IMR-90 (cell line): ENCODE measurements at regions not wholly inside any gene's neighbourhood (a gene's known extent, or its start where the extent isn't known, plus 50 kb on each side); places are given as distances from the start of the nearest gene placed in this dataset.

Experiments
- ATAC-seq: fragments of 200-7000 bp; cut with Tn5 transposase; 2 replicates; pipeline ENCODE4 v1.9.1; 2020; ENCODE audit warnings: low read depth, mild to moderate bottlenecking, moderate library complexity
- BruUV-seq: library from RNA; stranded (reverse); fragments of 400-500 nt; replicated peaks from 2 replicates; lab custom pipeline; 2021; lab: Mats Ljungman, UMichigan
- CTCF ChIA-PET: fragments of 300-600 bp; formaldehyde crosslinking; extraction: SDS; loops from one replicate; lab custom pipeline; 2021; ENCODE audit warnings: antibody characterized with exemption; lab: Yijun Ruan, JAX
- POLR2A ChIA-PET: fragments of 300-600 bp; sonication (Branson Sonifier 250); formaldehyde crosslinking; loops from one replicate; lab custom pipeline; 2022; ENCODE audit warnings: antibody characterized with exemption; ENCODE audit not compliant: unreplicated experiment; lab: Charles Lee
- DNase-seq: peaks from one replicate; pipeline ENCODE4 v3.0.0; 2013
- H2AFZ ChIP-seq: replicated peaks from 2 replicates; pipeline ENCODE3; 2013; ENCODE audit warnings: low read length, mild to moderate bottlenecking; ENCODE audit not compliant: poor library complexity
- H2AK5ac ChIP-seq: 2 replicates; pipeline ENCODE4 v1.6.1; 2013; ENCODE audit warnings: low read depth, low read length, inconsistent platforms
- H2AK9ac ChIP-seq: replicated peaks from 2 replicates; pipeline ENCODE3; 2013; ENCODE audit warnings: mild to moderate bottlenecking, low read depth, low read length, moderate library complexity; ENCODE audit not compliant: poor library complexity
- H2BK120ac ChIP-seq: 2 replicates; pipeline ENCODE4 v1.6.1; 2013; ENCODE audit warnings: low read depth, low read length, inconsistent platforms
- H2BK15ac ChIP-seq: 3 replicates; pipeline ENCODE4 v1.6.1; 2013; ENCODE audit warnings: low read depth, low read length, inconsistent platforms
- H2BK20ac ChIP-seq: 2 replicates; pipeline ENCODE4 v1.6.1; 2013; ENCODE audit warnings: low read depth, mild to moderate bottlenecking, inconsistent platforms, low read length, moderate library complexity
- H2BK5ac ChIP-seq: 2 replicates; pipeline ENCODE4 v1.6.1; 2013; ENCODE audit warnings: mild to moderate bottlenecking, low read depth, low read length, inconsistent platforms; ENCODE audit not compliant: poor library complexity, severe bottlenecking
- H3K14ac ChIP-seq: replicated peaks from 2 replicates; pipeline ENCODE4 v1.6.1; 2013; ENCODE audit warnings: low read depth, low read length, inconsistent platforms
- H3K18ac ChIP-seq: 2 replicates; pipeline ENCODE4 v1.6.1; 2013; ENCODE audit warnings: low read depth, low read length, control low read depth
- H3K23ac ChIP-seq: 2 replicates; pipeline ENCODE4 v1.6.1; 2013; ENCODE audit warnings: low read depth, low read length, inconsistent platforms
- H3K27ac ChIP-seq: 2 replicates; pipeline ENCODE4 v1.5.1; 2013; ENCODE audit warnings: mild to moderate bottlenecking, control low read depth, low read length; ENCODE audit not compliant: insufficient read depth
- H3K27me3 ChIP-seq: 2 replicates; pipeline ENCODE4 v1.6.1; 2013; ENCODE audit warnings: low read length; ENCODE audit not compliant: control insufficient read depth, insufficient read depth
- H3K36me3 ChIP-seq: 2 replicates; pipeline ENCODE4 v1.6.1; 2013; ENCODE audit warnings: low read length, mixed read lengths; ENCODE audit not compliant: control insufficient read depth, insufficient read depth
- H3K4ac ChIP-seq: 2 replicates; pipeline ENCODE4 v1.6.1; 2013; ENCODE audit warnings: low read depth, low read length, inconsistent platforms
- H3K4me1 ChIP-seq: 2 replicates; pipeline ENCODE4 v1.6.1; 2013; ENCODE audit warnings: low read length, mixed read lengths; ENCODE audit not compliant: control insufficient read depth, insufficient read depth
- H3K4me2 ChIP-seq: 2 replicates; pipeline ENCODE4 v1.6.1; 2013; ENCODE audit warnings: low read depth, mild to moderate bottlenecking, control low read depth, low read length, moderate library complexity
- H3K4me3 ChIP-seq: 2 replicates; pipeline ENCODE4 v1.5.1; 2013; ENCODE audit warnings: low read depth, mild to moderate bottlenecking, control low read depth, low read length, moderate library complexity; ENCODE audit not compliant: insufficient read depth
- H3K56ac ChIP-seq: 2 replicates; pipeline ENCODE4 v1.6.1; 2013; ENCODE audit warnings: low read length, inconsistent platforms; ENCODE audit not compliant: insufficient read depth; ENCODE audit errors: extremely low read depth
- H3K79me1 ChIP-seq, 2 experiments: 2 replicates each; pipeline ENCODE4 v1.6.1; 2013; ENCODE audit warnings: low read length in 2 of 2, inconsistent platforms in 1 of 2, low read depth in 1 of 2
- H3K9ac ChIP-seq: 2 replicates; pipeline ENCODE4 v1.6.1; 2013; ENCODE audit warnings: low read depth, low read length, control low read depth
- H3K9me1 ChIP-seq: 2 replicates; pipeline ENCODE4 v1.6.1; 2013; ENCODE audit warnings: low read length, inconsistent platforms; ENCODE audit not compliant: insufficient read depth
- H3K9me3 ChIP-seq: 2 replicates; pipeline ENCODE4 v1.6.1; 2013; ENCODE audit warnings: low read length; ENCODE audit not compliant: control insufficient read depth, insufficient read depth
- H4K20me1 ChIP-seq: 2 replicates; pipeline ENCODE4 v1.6.1; 2013; ENCODE audit warnings: low read length, inconsistent platforms; ENCODE audit not compliant: insufficient read depth
- H4K5ac ChIP-seq: 2 replicates; pipeline ENCODE4 v1.6.1; 2013; ENCODE audit warnings: mild to moderate bottlenecking, low read depth, low read length, control low read depth
- H4K8ac ChIP-seq, 2 experiments: 2 replicates each; pipeline ENCODE4 v1.6.1; 2013; ENCODE audit warnings: low read depth in 2 of 2, low read length in 2 of 2, control low read depth in 1 of 2, inconsistent platforms in 1 of 2
- H4K91ac ChIP-seq: 2 replicates; pipeline ENCODE4 v1.6.1; 2013; ENCODE audit warnings: low read depth, low read length, inconsistent platforms; ENCODE audit not compliant: insufficient read depth
- BHLHE40 ChIP-seq: fragments of 150-350 bp; IDR thresholded peaks from 2 replicates; pipeline ENCODE4 v1.6.1; 2016; ENCODE audit warnings: mild to moderate bottlenecking, low read depth, low read length
- CEBPB ChIP-seq: IDR thresholded peaks from 2 replicates; pipeline ENCODE4 v1.6.1; 2012; ENCODE audit warnings: low read depth, low read length, improper control_type of control experiment
- FOS ChIP-seq: fragments of 150-350 bp; IDR thresholded peaks from 2 replicates; pipeline ENCODE4 v1.6.1; 2016; ENCODE audit warnings: low read depth, low read length
- MAFK ChIP-seq: IDR thresholded peaks from 2 replicates; pipeline ENCODE4 v1.6.1; 2012; ENCODE audit warnings: low read depth, low read length, improper control_type of control experiment
- MXI1 ChIP-seq: IDR thresholded peaks from 2 replicates; pipeline ENCODE4 v1.6.1; 2012; ENCODE audit warnings: low read depth, mild to moderate bottlenecking, low read length, moderate library complexity, borderline replicate concordance
- POLR2A ChIP-seq: IDR thresholded peaks from 2 replicates; pipeline ENCODE4 v1.6.1; 2012; ENCODE audit warnings: mild to moderate bottlenecking, low read depth, low read length
- RAD21 ChIP-seq: IDR thresholded peaks from 2 replicates; pipeline ENCODE4 v1.6.1; 2012; ENCODE audit warnings: low read length, improper control_type of control experiment
- RCOR1 ChIP-seq: IDR thresholded peaks from 2 replicates; pipeline ENCODE4 v1.6.1; 2012; ENCODE audit warnings: mild to moderate bottlenecking, low read length, improper control_type of control experiment; ENCODE audit not compliant: insufficient replicate concordance
- SMC3 ChIP-seq: fragments of 150-350 bp; IDR thresholded peaks from 2 replicates; pipeline ENCODE4 v1.6.1; 2016; ENCODE audit warnings: low read depth, mild to moderate bottlenecking, antibody characterized with exemption, low read length, moderate library complexity
- WGBS, 2 experiments: methylation state at CpG; one replicate each; pipeline versions ENCODE4 v1.1.5 to v1.1.7; 2013; ENCODE audit warnings: missing lambda C conversion rate in 2 of 2; ENCODE audit not compliant: insufficient read length in 1 of 2; ENCODE audit errors: extremely low coverage in 2 of 2; 5-methylcytosine and 5-hydroxymethylcytosine counted together
- dilution Hi-C: fragments of 300-500 bp; cut with HindIII; formaldehyde crosslinking; loops from one replicate; pipeline ENCODE4 v1.14.3; 2018; ENCODE audit warnings: low sequenced_read_pairs; ENCODE audit not compliant: unreplicated experiment
- in situ Hi-C: fragments of 300-500 bp; cut with MboI; formaldehyde crosslinking; loops from 3 replicates; pipeline ENCODE4 v1.14.3; 2019; ENCODE audit warnings: low sequenced_read_pairs, inconsistent platforms, mixed read lengths
- intact Hi-C: fragments of 100-400 bp; cut with micrococcal nuclease; formaldehyde crosslinking; loops from 2 replicates; pipeline ENCODE4 v1.10.0; 2022
- TF ChIP-seq, protein P1 (sequence below): fragments of 150-350 bp; IDR thresholded peaks from 2 replicates; pipeline ENCODE4 v1.6.1; 2016; ENCODE audit warnings: low read depth, mild to moderate bottlenecking, low read length, moderate library complexity, borderline replicate concordance
- TF ChIP-seq, protein P2 (sequence below): fragments of 150-350 bp; IDR thresholded peaks from 2 replicates; pipeline ENCODE4 v1.6.1; 2017; ENCODE audit warnings: mild to moderate bottlenecking, antibody characterized with exemption, low read length, low read depth
- TF ChIP-seq, protein P3 (sequence below): conservative IDR thresholded peaks from 2 replicates; pipeline ENCODE4 v1.5.1; 2012; ENCODE audit warnings: mild to moderate bottlenecking, low read depth, low read length, improper control_type of control experiment

DNA sequence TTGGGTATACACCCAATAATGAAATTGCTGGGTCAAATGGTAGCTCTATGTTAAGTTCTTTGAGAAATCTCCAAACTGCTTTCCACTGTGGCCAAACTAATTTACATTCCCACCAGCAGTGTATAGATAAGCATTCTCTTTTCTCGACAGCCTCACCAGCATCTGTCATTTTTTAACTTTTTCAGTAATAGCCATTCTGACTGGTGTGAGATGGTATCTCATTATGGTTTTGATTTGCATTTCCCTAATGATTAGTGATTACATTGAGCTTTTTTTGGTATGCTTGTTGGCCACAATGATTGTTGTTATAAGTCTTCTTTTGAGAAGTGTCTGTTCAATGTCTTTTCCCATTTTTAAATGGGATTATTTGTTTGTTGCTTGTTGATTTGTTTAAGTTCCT, 50.4 kb upstream of the EPAS1 start:
- WGBS, 2 experiments = no CpG with 5 or more reads among the region's 1 CpG
- Histone ChIP-seq H4K8ac (no peak overlapping the region), H4K5ac (no peak overlapping the region), H2BK20ac (no peak overlapping the region), H3K79me1 (no peaks in the 10 kb centered on the region), H3K56ac (no peak overlapping the region), H3K4me3 (no peak overlapping the region), H2AK5ac (no peak overlapping the region), H3K18ac (no peak overlapping the region), H4K91ac (no peak overlapping the region), H3K23ac (no peak overlapping the region), H3K9ac (no peak overlapping the region), H3K14ac (no peak overlapping the region), H2BK5ac (no peak overlapping the region), H3K9me1 (no peaks in the 10 kb centered on the region), H4K20me1 (no peaks in the 10 kb centered on the region), H2BK120ac (no peak overlapping the region), H3K27me3 (peaks cover 8% of the 10 kb centered on the region), H3K4me2 (no peak overlapping the region), H3K4me1 (no peaks in the 10 kb centered on the region), H3K36me3 (no peaks in the 10 kb centered on the region), H2AK9ac (no peak overlapping the region), H3K27ac (no peak overlapping the region), H2AFZ (no peak overlapping the region), H3K9me3 (no peaks in the 10 kb centered on the region; the same call in 1 of the 2 replicates), H2BK15ac (no peak overlapping the region), H3K4ac (no peak overlapping the region)
- ATAC-seq (no peak), DNase-seq (no peak)
- BruUV-seq = no TSS peak
- CTCF ChIA-PET = no interaction called here
- in situ Hi-C loops = no loop called here
- intact Hi-C loops = no loop called here
- TF ChIP-seq, protein P1, sequence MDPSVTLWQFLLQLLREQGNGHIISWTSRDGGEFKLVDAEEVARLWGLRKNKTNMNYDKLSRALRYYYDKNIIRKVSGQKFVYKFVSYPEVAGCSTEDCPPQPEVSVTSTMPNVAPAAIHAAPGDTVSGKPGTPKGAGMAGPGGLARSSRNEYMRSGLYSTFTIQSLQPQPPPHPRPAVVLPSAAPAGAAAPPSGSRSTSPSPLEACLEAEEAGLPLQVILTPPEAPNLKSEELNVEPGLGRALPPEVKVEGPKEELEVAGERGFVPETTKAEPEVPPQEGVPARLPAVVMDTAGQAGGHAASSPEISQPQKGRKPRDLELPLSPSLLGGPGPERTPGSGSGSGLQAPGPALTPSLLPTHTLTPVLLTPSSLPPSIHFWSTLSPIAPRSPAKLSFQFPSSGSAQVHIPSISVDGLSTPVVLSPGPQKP = no peak
- TF ChIP-seq BHLHE40 (no peak), MAFK (no peak), SMC3 (no peak), RCOR1 (no peak), RAD21 (no peak), MXI1 (no peak), FOS (no peak), CEBPB (no peak), POLR2A (no peak)
- TF ChIP-seq, protein P2, sequence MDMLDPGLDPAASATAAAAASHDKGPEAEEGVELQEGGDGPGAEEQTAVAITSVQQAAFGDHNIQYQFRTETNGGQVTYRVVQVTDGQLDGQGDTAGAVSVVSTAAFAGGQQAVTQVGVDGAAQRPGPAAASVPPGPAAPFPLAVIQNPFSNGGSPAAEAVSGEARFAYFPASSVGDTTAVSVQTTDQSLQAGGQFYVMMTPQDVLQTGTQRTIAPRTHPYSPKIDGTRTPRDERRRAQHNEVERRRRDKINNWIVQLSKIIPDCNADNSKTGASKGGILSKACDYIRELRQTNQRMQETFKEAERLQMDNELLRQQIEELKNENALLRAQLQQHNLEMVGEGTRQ = no peak
- TF ChIP-seq, protein P3, sequence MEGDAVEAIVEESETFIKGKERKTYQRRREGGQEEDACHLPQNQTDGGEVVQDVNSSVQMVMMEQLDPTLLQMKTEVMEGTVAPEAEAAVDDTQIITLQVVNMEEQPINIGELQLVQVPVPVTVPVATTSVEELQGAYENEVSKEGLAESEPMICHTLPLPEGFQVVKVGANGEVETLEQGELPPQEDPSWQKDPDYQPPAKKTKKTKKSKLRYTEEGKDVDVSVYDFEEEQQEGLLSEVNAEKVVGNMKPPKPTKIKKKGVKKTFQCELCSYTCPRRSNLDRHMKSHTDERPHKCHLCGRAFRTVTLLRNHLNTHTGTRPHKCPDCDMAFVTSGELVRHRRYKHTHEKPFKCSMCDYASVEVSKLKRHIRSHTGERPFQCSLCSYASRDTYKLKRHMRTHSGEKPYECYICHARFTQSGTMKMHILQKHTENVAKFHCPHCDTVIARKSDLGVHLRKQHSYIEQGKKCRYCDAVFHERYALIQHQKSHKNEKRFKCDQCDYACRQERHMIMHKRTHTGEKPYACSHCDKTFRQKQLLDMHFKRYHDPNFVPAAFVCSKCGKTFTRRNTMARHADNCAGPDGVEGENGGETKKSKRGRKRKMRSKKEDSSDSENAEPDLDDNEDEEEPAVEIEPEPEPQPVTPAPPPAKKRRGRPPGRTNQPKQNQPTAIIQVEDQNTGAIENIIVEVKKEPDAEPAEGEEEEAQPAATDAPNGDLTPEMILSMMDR = no peak
- dilution Hi-C loops = no loop called here
- POLR2A ChIA-PET = no interaction called here
